Ishikawa (cell line): ENCODE measurements at regions not wholly inside any gene's neighbourhood (a gene's known extent, or its start where the extent isn't known, plus 50 kb on each side); places are given as distances from the start of the nearest gene placed in this dataset.

Source experiments
- CREB1 ChIP-seq: IDR thresholded peaks from 2 replicates; pipeline ENCODE4 v1.6.1; 2012; ENCODE audit warnings: low read depth
- EP300 ChIP-seq: IDR thresholded peaks from 2 replicates; pipeline ENCODE4 v1.6.1; 2012; ENCODE audit warnings: borderline replicate concordance
- MAX ChIP-seq: IDR thresholded peaks from 2 replicates; pipeline ENCODE4 v1.6.1; 2012
- RAD21 ChIP-seq: IDR thresholded peaks from 2 replicates; pipeline ENCODE4 v1.6.1; 2012; ENCODE audit warnings: low read depth
- REST ChIP-seq: IDR thresholded peaks from 2 replicates; pipeline ENCODE4 v1.6.1; 2012; ENCODE audit warnings: low read depth, mild to moderate bottlenecking
- TAF1 ChIP-seq: IDR thresholded peaks from 2 replicates; pipeline ENCODE4 v1.6.1; 2012; ENCODE audit warnings: low read depth, mild to moderate bottlenecking
- TEAD4 ChIP-seq: IDR thresholded peaks from 2 replicates; pipeline ENCODE4 v1.6.1; 2012
- YY1 ChIP-seq: IDR thresholded peaks from 2 replicates; pipeline ENCODE4 v1.6.1; 2012; ENCODE audit warnings: low read depth
- ZBTB7A ChIP-seq: IDR thresholded peaks from 2 replicates; pipeline ENCODE4 v1.6.1; 2012; ENCODE audit warnings: low read depth
- TF ChIP-seq, protein P1 (sequence below): IDR thresholded peaks from 2 replicates; pipeline ENCODE4 v1.6.1; 2012

DNA sequence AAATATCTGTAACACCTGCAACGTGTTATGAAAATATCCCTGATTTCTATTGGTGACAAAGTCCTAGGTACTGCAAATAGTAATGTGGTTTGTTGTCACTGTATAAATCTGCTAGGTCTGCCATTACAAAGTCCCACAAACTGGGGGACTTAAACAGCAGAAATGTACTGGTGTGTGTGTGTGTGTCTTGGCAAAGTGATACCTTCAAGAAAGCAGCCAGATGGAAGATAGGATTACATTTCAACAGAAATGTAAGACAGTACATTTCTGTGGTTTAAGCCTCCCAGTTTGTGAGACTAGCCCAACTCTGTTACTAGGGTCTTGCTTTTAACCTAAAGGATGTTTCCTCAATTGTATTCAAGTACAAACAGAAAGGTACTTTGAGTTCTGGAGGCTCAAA, 531.7 kb downstream of the NPIPA7 start:
- TF ChIP-seq REST (no peak), CREB1 (no peak), TAF1 (no peak), RAD21 (no peak), TEAD4 (no peak), EP300 (no peak), YY1 (no peak), ZBTB7A (no peak), MAX (no peak)
- TF ChIP-seq, protein P1, sequence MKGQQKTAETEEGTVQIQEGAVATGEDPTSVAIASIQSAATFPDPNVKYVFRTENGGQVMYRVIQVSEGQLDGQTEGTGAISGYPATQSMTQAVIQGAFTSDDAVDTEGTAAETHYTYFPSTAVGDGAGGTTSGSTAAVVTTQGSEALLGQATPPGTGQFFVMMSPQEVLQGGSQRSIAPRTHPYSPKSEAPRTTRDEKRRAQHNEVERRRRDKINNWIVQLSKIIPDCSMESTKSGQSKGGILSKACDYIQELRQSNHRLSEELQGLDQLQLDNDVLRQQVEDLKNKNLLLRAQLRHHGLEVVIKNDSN: no peak
